ELR (cell line): ENCODE measurements at regions not wholly inside any gene's neighbourhood (a gene's known extent, or its start where the extent isn't known, plus 50 kb on each side); places are given as distances from the start of the nearest gene placed in this dataset.

Source experiments
- DNase-seq: peaks from one replicate; pipeline ENCODE4 v3.0.0-alpha.2; 2015; ENCODE audit warnings: low read depth

DNA sequence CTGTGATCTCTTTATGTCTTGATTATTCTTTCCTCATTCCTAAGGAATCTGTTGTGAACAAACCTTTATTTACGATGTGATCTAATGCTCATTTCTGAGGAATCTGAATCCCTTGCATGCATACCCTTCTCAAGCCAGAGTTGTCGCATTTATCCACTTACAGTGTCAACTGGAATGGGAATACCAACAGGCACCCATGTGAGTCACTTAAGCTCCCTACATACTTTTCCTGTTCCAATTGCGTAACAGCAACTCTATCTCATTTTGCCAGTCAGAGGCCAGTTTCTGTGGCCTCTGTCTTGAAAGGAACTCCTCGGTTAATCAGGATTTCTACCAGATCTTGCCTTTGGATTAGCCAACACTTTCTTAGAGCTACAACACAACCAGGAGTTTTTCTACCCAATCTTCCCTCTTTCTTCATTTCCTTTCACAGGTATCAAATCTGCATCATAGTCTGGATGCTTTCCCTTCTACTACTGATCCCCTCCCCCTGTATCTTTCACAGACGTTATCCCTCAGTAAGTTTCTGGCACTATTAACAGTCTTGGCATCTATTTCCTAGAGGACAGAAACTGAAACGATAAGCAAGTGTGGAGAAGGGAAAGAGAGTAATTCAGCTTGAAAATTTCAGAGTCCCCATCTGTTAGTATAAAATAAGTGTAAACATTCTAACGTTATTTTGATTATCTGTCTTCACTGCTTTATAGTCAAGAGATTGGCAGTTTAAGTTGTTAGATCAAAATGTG lies 66.8 kb upstream of the BCHE start:
- DNase-seq: peak; percentile 46

DNA sequence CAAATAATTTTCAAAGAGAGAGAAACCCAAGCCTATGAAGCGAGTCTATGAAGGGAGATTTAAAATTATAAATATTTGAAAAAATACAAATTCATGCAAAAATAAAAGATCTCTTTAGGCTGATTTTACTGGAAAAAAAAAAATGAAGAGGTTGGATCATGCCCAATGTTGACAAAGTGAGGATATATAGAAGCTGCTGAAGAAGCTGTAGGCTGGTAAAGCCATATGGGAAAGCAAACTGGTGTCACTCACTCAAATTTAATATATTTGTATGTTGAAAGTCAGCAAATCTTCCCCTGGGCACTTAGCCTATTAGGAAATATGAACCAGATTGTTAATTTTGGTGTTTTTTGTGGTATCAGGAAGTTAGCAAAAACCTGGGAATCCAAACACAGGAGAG lies 61.8 kb upstream of the BCHE start:
- no peak for DNase-seq

DNA sequence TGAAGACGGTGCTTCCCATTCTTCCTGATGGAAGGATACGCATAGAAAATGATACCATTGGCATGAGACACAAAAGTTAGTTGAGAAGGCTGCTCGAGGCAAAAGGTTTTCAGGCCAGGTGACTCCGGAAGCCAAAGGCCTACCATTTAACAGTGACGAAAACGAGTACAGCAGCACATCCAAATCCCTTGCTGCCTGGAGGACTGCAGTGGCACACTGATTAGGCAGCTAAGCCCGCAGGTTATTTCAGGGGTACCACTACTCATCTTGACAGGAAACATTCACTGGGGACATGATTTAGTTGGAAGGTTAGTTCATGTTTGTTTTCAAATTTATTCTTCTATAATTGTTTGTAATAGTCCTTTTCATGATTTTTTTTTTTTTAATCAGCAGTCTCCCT lies 59.9 kb upstream of the BCHE start:
- no peak for DNase-seq

DNA sequence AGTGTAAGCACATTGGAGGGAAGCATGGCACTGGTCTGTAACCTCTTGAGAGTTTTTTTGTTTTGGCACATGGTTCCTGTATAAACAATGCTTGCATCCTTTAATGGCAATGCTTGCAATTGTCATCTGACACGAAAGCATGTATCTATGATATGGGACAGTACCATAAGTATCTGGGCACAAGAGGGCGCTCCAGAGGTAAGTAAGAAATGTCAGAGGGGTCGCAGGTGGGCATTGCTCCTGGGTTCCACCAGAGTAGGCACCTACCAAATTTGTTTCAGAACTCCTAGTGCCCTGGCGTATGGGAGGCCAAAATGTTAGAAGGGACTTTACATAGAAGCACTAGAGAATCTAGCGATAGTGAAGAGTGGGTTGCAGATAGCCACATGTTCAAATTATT lies 58.7 kb upstream of the BCHE start:
- DNase-seq: peak; percentile 62

DNA sequence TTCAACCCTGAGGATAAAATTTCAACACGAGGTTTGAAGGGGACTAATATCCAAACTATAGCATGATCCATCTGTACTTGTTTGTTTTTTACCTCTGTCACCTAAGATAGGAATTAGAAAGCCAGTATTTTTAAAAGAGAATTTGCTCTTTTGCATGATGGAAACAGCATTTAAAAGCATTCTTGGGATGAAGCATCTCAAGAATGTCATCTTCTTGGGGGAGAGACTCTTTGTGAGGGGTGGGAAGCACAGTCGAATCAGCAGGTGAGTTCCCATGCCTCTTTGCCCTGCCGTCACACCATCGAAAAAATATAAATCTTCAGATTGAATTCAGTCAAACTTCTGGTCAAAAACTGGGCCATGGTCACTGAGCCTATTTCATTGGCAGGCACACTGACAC lies 55.3 kb upstream of the BCHE start:
- DNase-seq: no peak
